COLO668 (cell line): ENCODE measurements at regions not wholly inside any gene's neighbourhood (a gene's known extent, or its start where the extent isn't known, plus 50 kb on each side); places are given as distances from the start of the nearest gene placed in this dataset.
"Not testable (repeated sequence)": the region's sequence is repeated elsewhere in the genome, so short reads cannot be mapped to it uniquely, and the experiment has no call there.

ENCODE experiments used
- DNase-seq: peaks from one replicate; lab custom pipeline; 2025; ENCODE audit not compliant: unreplicated experiment; lab: John Stamatoyannopoulos, UW

GRCh38 chr2:47295981-47296635, 73.0 kb upstream of the EPCAM start:
- no peak for DNase-seq

GRCh38 chr2:47295131-47295980, 73.8 kb upstream of the EPCAM start:
- no peak for DNase-seq

GRCh38 chr2:47293976-47294375, 75.1 kb upstream of the EPCAM start:
- DNase-seq, result no peak

GRCh38 chr2:47288864-47289263, 80.2 kb upstream of the EPCAM start:
- no peak for DNase-seq

- no peak for DNase-seq
Measured at GRCh38 chr2:47283659-47284058, 85.5 kb upstream of the EPCAM start.

GRCh38 chr2:47282621-47283272, 86.4 kb upstream of the EPCAM start:
- no peak for DNase-seq

GRCh38 chr2:47279525-47279924, 89.6 kb upstream of the EPCAM start:
- DNase-seq, result not testable (repeated sequence)

- no peak for DNase-seq
Measured at GRCh38 chr2:47277987-47278386, 91.1 kb upstream of the EPCAM start.

- DNase-seq, result no peak
Measured at GRCh38 chr2:47277187-47277586, 91.9 kb upstream of the EPCAM start.

- no peak for DNase-seq
Measured at GRCh38 chr2:47276061-47276460, 93.0 kb upstream of the EPCAM start.

GRCh38 chr2:47274054-47274782, 94.9 kb upstream of the EPCAM start:
- DNase-seq, result no peak

GRCh38 chr2:47272905-47273758, 96.0 kb upstream of the EPCAM start:
- DNase-seq, result no peak

- peak; percentile 73 for DNase-seq
Measured at GRCh38 chr2:47272031-47272864, 95.9 kb upstream of the CALM2 start.

GRCh38 chr2:47271054-47272000, 95.0 kb upstream of the CALM2 start:
- peak; percentile 32 for DNase-seq

- no peak for DNase-seq
Measured at GRCh38 chr2:47270421-47270820, 94.1 kb upstream of the CALM2 start.

GRCh38 chr2:47269316-47270232, 93.3 kb upstream of the CALM2 start:
- DNase-seq, result no peak

GRCh38 chr2:47267711-47268086, 91.4 kb upstream of the CALM2 start:
- DNase-seq, result no peak
